ENCODE measurements at regions not wholly inside any gene's neighbourhood (a gene's known extent, or its start where the extent isn't known, plus 50 kb on each side); places are given as distances from the start of the nearest gene placed in this dataset.

DNA sequence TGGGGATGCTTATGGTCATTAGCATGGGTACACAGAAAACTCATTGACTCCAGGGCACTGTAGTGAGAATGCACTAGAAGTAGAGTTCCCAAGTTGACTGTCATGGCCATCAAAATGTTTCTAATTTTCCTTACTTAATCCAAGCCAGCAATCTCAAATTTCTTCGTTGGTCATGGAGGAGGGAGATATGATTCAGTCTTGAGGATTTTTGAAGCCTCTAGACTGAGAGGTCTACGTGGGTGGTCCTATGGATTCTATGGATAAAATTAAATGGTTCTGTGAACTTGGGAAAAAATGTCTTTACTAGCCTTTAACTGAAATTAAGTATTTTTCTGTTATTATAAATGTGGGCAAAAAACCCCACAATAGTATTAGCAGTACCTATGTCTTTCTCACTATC lies 508.5 kb downstream of the FUT8 start:
- Histone ChIP-seq H3K27ac (ENCODE audit: low read length) (no peak overlapping the region), H2AFZ (ENCODE audit: low read depth, low read length) (no peak overlapping the region), H3K36me3 (ENCODE audit: insufficient read depth, low read length) (no peaks in the 10 kb centered on the region), H3K9ac (ENCODE audit: low read depth, low read length) (no peak overlapping the region), H3K4me2 (ENCODE audit: insufficient read depth, low read length) (no peak overlapping the region), H3K4me1 (ENCODE audit: insufficient read depth, low read length) (no peaks in the 10 kb centered on the region), H3K79me2 (ENCODE audit: insufficient read depth, low read length) (no peaks in the 10 kb centered on the region), H3K9me3 (ENCODE audit: insufficient read depth, low read length, severe bottlenecking) (no peaks in the 10 kb centered on the region), H4K20me1 (ENCODE audit: insufficient read depth, low read length) (no peaks in the 10 kb centered on the region), H3K4me3 (ENCODE audit: low read depth in 1 of 2, low read length in 2 of 2) (no peak overlapping the region), H3K27me3 (ENCODE audit: insufficient read depth, low read length, poor library complexity) (no peaks in the 10 kb centered on the region)
- ATAC-seq (ENCODE audit: insufficient read depth, low read depth) (no peak), DNase-seq (no peak)
- TF ChIP-seq, protein P1, sequence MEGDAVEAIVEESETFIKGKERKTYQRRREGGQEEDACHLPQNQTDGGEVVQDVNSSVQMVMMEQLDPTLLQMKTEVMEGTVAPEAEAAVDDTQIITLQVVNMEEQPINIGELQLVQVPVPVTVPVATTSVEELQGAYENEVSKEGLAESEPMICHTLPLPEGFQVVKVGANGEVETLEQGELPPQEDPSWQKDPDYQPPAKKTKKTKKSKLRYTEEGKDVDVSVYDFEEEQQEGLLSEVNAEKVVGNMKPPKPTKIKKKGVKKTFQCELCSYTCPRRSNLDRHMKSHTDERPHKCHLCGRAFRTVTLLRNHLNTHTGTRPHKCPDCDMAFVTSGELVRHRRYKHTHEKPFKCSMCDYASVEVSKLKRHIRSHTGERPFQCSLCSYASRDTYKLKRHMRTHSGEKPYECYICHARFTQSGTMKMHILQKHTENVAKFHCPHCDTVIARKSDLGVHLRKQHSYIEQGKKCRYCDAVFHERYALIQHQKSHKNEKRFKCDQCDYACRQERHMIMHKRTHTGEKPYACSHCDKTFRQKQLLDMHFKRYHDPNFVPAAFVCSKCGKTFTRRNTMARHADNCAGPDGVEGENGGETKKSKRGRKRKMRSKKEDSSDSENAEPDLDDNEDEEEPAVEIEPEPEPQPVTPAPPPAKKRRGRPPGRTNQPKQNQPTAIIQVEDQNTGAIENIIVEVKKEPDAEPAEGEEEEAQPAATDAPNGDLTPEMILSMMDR (IDR thresholded peaks at IDR 0.05; ENCODE audit: borderline replicate concordance, extremely low read depth, low read length, poor library complexity, severe bottlenecking): no peak
- TF ChIP-seq EZH2 (IDR thresholded peaks at IDR 0.05; ENCODE audit: borderline replicate concordance, low read depth, low read length, severe bottlenecking): no peak

GRCh38 chr14:65922142-65922541 lies 509.6 kb downstream of the FUT8 start:
- no peak overlapping the region for H3K9ac ChIP-seq (ENCODE audit: low read depth, low read length)
- no peaks in the 10 kb centered on the region for H3K36me3 ChIP-seq (ENCODE audit: insufficient read depth, low read length)
- no peaks in the 10 kb centered on the region for H3K9me3 ChIP-seq (ENCODE audit: insufficient read depth, low read length, severe bottlenecking)
- no peaks in the 10 kb centered on the region for H3K79me2 ChIP-seq (ENCODE audit: insufficient read depth, low read length)
- no peaks in the 10 kb centered on the region for H3K27me3 ChIP-seq (ENCODE audit: insufficient read depth, low read length, poor library complexity)
- ATAC-seq (ENCODE audit: insufficient read depth, low read depth): no peak
- no peaks in the 10 kb centered on the region for H4K20me1 ChIP-seq (ENCODE audit: insufficient read depth, low read length)
- H3K4me1 ChIP-seq (ENCODE audit: insufficient read depth, low read length): peaks cover 8% of the 10 kb centered on the region
- H2AFZ ChIP-seq (ENCODE audit: low read depth, low read length): no peak overlapping the region
- no peak for DNase-seq
- H3K27ac ChIP-seq (ENCODE audit: low read length): no peak overlapping the region; the same call in 1 of the 2 replicates
- H3K4me3 ChIP-seq (ENCODE audit: low read depth in 1 of 2, low read length in 2 of 2): no peak overlapping the region
- H3K4me2 ChIP-seq (ENCODE audit: insufficient read depth, low read length): no peak overlapping the region
- no peak for TF ChIP-seq EZH2 (IDR thresholded peaks at IDR 0.05; ENCODE audit: borderline replicate concordance, low read depth, low read length, severe bottlenecking)
- TF ChIP-seq, protein P1 (IDR thresholded peaks at IDR 0.05; ENCODE audit: borderline replicate concordance, extremely low read depth, low read length, poor library complexity, severe bottlenecking): no peak

DNA sequence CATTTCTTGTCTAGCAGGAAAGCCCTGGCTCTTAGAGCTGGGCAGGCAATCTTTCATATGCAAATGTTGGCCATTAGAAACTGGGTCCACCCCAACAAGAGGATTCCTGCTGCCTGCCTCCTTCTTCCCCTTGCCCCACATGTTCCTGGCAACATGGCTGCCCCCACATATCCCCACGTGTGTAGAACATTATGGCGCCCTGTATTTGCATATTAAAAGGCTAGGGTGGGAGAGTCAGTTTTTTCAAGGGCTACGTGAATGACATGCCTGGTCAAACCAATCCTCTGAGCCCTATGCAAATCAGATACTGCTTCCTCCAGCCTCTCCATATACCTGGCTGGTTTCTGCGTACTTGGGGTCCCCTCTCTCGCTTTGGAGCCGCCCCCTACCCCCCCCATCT lies 514.0 kb downstream of the FUT8 start:
- ATAC-seq (ENCODE audit: insufficient read depth, low read depth): no peak
- TF ChIP-seq, protein P1 (IDR thresholded peaks at IDR 0.05; ENCODE audit: borderline replicate concordance, extremely low read depth, low read length, poor library complexity, severe bottlenecking): no peak
- no peak for TF ChIP-seq EZH2 (IDR thresholded peaks at IDR 0.05; ENCODE audit: borderline replicate concordance, low read depth, low read length, severe bottlenecking)
- no peaks in the 10 kb centered on the region for H4K20me1 ChIP-seq (ENCODE audit: insufficient read depth, low read length)
- H3K4me3 ChIP-seq (ENCODE audit: low read depth in 1 of 2, low read length in 2 of 2): no peak overlapping the region
- no peak overlapping the region for H2AFZ ChIP-seq (ENCODE audit: low read depth, low read length)
- H3K4me2 ChIP-seq (ENCODE audit: insufficient read depth, low read length): no peak overlapping the region
- no peak overlapping the region for H3K9ac ChIP-seq (ENCODE audit: low read depth, low read length)
- no peaks in the 10 kb centered on the region for H3K9me3 ChIP-seq (ENCODE audit: insufficient read depth, low read length, severe bottlenecking)
- H3K79me2 ChIP-seq (ENCODE audit: insufficient read depth, low read length): no peaks in the 10 kb centered on the region
- no peaks in the 10 kb centered on the region for H3K36me3 ChIP-seq (ENCODE audit: insufficient read depth, low read length)
- DNase-seq: no peak
- H3K27ac ChIP-seq (ENCODE audit: low read length): no peak overlapping the region
- no peaks in the 10 kb centered on the region for H3K27me3 ChIP-seq (ENCODE audit: insufficient read depth, low read length, poor library complexity)
- peaks cover 29% of the 10 kb centered on the region for H3K4me1 ChIP-seq (ENCODE audit: insufficient read depth, low read length)
